Raji (cell line): ENCODE measurements at regions not wholly inside any gene's neighbourhood (a gene's known extent, or its start where the extent isn't known, plus 50 kb on each side); places are given as distances from the start of the nearest gene placed in this dataset.

Source experiments
- POLR2A ChIP-seq: IDR thresholded peaks from 2 replicates; pipeline ENCODE4 v1.6.1; 2011; ENCODE audit warnings: low read depth, low read length, control low read depth; ENCODE audit not compliant: insufficient read depth

GRCh38 chr13:44688652-44689051 lies 112.5 kb upstream of the TSC22D1 start:
- no peak for TF ChIP-seq POLR2A

DNA sequence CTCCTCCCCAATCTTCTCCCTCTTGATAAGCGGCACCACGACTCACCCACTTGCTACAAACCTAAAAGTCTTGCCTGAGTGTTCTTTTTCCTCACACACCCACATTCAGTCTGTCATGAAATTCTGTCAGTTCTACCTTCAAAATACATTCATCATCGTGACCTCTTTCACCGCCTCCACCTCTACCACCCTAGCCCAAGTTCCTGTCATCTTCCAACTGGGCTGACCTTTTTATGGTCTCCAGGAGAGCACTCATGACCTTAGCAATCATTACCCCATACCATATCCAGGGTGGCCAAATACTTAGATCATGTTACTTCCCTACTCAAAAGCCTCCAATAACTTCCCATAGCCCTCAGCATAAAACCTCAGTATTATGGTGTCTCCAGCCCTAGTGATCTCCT lies 110.4 kb upstream of the TSC22D1 start:
- TF ChIP-seq POLR2A, result no peak

GRCh38 chr13:44685641-44686040 lies 109.5 kb upstream of the TSC22D1 start:
- TF ChIP-seq POLR2A, result no peak

DNA sequence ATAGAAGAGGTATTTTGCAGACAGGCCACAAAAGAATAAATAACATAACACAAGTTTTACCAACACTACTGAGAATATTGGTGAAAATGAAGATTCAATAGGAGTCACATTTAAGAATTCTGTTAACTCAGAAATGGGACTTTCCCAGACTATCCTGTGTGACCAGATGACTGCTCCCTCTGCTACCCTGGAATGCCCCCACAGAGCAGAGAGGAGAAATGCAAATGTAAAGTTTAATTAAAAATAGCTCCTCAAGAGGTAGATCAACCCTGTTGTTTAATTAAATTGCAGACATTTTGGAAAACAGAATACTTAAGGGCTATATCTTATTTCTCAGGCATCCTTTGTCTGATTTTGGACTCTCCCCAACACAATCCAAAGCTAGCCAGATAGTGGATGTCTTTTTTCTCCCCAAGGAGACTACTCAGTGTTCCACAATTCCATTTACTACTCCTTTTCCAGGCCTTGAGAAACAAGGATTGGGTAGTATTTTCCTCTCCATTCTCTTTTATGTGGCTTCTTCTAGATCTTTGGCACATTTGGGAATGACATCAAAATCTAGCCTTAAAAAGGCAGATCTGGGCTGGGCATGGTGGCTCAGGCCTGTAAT lies 104.7 kb upstream of the TSC22D1 start:
- no peak for TF ChIP-seq POLR2A

DNA sequence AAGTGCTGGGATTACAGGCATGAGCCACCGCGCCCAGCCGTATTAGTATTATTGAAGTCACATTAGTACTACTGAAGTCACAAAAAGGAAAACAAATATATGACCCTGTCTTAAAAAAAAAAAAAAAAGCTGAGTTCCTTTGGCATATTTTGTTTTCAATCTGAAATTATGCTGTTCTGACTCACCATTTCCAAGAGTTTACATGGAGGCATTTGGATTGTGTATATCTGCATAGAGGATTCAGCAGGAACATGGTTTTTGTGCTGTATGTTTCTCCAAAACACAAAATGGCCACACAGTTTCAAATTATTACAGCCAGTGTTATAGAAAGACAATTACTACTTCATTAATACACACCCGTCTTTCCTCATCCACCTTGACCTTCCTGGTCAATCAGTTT lies 103.5 kb upstream of the TSC22D1 start:
- TF ChIP-seq POLR2A, result no peak

DNA sequence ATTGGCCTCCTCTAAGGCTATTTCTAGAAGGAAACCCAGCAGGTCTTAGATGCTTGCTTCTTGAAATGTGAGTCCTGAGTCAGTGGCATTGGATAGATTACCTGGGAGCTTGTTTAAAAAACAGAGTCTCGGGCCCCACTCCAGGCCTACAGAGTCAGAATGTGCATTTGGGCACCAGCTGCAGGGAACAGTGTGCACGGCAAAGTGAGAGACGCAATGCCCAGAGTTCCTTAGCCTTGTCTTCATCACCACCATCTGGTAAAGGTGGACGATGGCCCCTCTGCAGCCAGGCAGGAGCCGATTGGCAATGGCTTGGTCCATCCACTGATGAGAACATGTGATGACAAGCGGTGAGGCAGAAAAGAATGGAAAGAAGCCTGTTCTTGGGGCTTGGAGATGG lies 102.1 kb upstream of the TSC22D1 start:
- no peak for TF ChIP-seq POLR2A

DNA sequence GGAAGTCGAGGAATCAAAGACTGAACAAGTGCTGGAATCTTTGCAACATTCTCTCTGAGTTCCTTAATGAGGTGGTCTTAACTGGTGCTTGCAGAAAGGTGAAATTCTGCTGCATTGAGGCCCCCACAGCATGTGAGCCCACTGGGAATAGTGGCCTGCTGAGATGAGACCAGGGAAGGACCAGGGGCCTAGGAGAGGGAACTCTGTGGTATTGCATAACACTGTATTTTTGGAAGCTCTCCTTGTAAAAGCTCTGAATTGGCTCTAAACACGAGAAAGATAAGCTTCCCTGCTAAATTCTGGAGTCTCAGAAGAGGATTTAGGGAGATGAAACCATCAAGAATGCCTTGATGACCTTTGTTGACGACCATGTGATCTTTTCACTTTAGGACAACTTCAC lies 100.4 kb upstream of the TSC22D1 start:
- TF ChIP-seq POLR2A, result no peak

- no peak for TF ChIP-seq POLR2A
Measured at GRCh38 chr13:44669534-44669933, 93.4 kb upstream of the TSC22D1 start.

GRCh38 chr13:44668688-44669087 lies 92.6 kb upstream of the TSC22D1 start:
- TF ChIP-seq POLR2A, result no peak

- no peak for TF ChIP-seq POLR2A
Measured at GRCh38 chr13:44667943-44668342, 91.8 kb upstream of the TSC22D1 start.

- no peak for TF ChIP-seq POLR2A
Measured at GRCh38 chr13:44664308-44664707, 88.2 kb upstream of the TSC22D1 start.

DNA sequence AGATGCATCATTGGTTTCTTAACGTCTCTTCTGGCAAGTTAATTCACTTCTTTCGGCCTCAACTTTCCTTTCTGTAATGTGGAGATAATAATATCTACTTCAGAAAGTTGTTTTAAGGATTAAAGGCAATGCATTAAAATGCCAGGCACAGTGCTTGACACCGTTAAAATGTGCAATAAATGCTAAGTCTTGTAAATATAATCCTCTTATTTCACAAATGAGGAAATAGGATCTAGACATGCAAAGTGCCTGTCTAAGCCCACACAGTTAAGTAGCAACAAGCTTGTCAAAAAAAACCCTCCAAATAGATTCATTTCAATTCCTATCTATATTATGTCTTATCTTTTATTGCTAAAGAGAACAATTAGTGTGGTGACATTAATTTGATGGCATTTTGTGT lies 86.4 kb upstream of the TSC22D1 start:
- no peak for TF ChIP-seq POLR2A

- TF ChIP-seq POLR2A, result no peak
Measured at GRCh38 chr13:44661936-44662335, 85.8 kb upstream of the TSC22D1 start.

- TF ChIP-seq POLR2A, result no peak
Measured at GRCh38 chr13:44660050-44660449, 83.9 kb upstream of the TSC22D1 start.

- TF ChIP-seq POLR2A, result no peak
Measured at GRCh38 chr13:44652962-44653660, 77.0 kb upstream of the TSC22D1 start.

- TF ChIP-seq POLR2A, result no peak
Measured at GRCh38 chr13:44652168-44652567, 76.0 kb upstream of the TSC22D1 start.

GRCh38 chr13:44651724-44652123 lies 75.6 kb upstream of the TSC22D1 start:
- TF ChIP-seq POLR2A, result no peak

GRCh38 chr13:44651209-44651608 lies 75.1 kb upstream of the TSC22D1 start:
- no peak for TF ChIP-seq POLR2A

- no peak for TF ChIP-seq POLR2A
Measured at GRCh38 chr13:44649834-44650233, 73.7 kb upstream of the TSC22D1 start.
